ENCODE measurements at regions not wholly inside any gene's neighbourhood (a gene's known extent, or its start where the extent isn't known, plus 50 kb on each side); places are given as distances from the start of the nearest gene placed in this dataset.

- no peak overlapping the region for H2AK5ac ChIP-seq (ENCODE audit: insufficient read length, low read length)
- no peak overlapping the region for H4K8ac ChIP-seq (replicated peaks; ENCODE audit: insufficient read length, low read depth, low read length)
- H2AFZ ChIP-seq (ENCODE audit: low read length), result no peak overlapping the region
- H4K91ac ChIP-seq (ENCODE audit: insufficient read length, low read depth, low read length), result no peak overlapping the region
- no peak overlapping the region for H3K56ac ChIP-seq (ENCODE audit: insufficient read length, low read depth, low read length)
- no peak overlapping the region for H2BK12ac ChIP-seq (ENCODE audit: insufficient read length, low read depth, low read length)
- Mint-ChIP-seq H3K4me3 (no peak overlapping the region), H3K4me1 (no peaks in the 10 kb centered on the region), H3K27ac (no peak overlapping the region), H3K9me3 (no peaks in the 10 kb centered on the region), H3K36me3 (ENCODE audit: insufficient read depth in 1 of 3, low read depth in 3 of 3) (no peaks in the 10 kb centered on the region), H3K27me3 (ENCODE audit: low read depth) (peaks cover 9% of the 10 kb centered on the region)
- no peaks in the 10 kb centered on the region for H3K79me2 ChIP-seq (ENCODE audit: insufficient read depth, low read length)
- WGBS (ENCODE audit: extremely low coverage, insufficient read length, low lambda C conversion rate), result 100% methylated on average over 1 of the region's 2 CpGs
- no peak overlapping the region for H3K27ac ChIP-seq (ENCODE audit: insufficient read length, low read depth, low read length)
- H3T11ph ChIP-seq (ENCODE audit: low read length), result no peak overlapping the region
- no peak overlapping the region for H3K9ac ChIP-seq (ENCODE audit: extremely low read depth, insufficient read length, low read length)
- H3K27me3 ChIP-seq (ENCODE audit: insufficient read depth, low read length), result no peaks in the 10 kb centered on the region
- no peak overlapping the region for H3K14ac ChIP-seq (ENCODE audit: insufficient read depth, low read length)
- H3K4ac ChIP-seq (ENCODE audit: low read depth, low read length), result no peak overlapping the region
- H3K4me1 ChIP-seq (ENCODE audit: insufficient read depth, low read length), result no peaks in the 10 kb centered on the region
- H3K23me2 ChIP-seq (ENCODE audit: insufficient read length, low read depth, low read length, poor library complexity, severe bottlenecking), result no peaks in the 10 kb centered on the region
- H3K23ac ChIP-seq (ENCODE audit: insufficient read length, low read depth, low read length), result no peak overlapping the region
- H4K20me1 ChIP-seq (ENCODE audit: control insufficient read depth, insufficient read depth, insufficient read length), result no peaks in the 10 kb centered on the region
- H4K5ac ChIP-seq (ENCODE audit: insufficient read length, low read depth, low read length), result no peak overlapping the region
- no peak overlapping the region for H3K18ac ChIP-seq (ENCODE audit: insufficient read length, low read depth, low read length)
- H2BK15ac ChIP-seq (ENCODE audit: low read depth, low read length), result no peak overlapping the region
- no peak overlapping the region for H2BK20ac ChIP-seq (ENCODE audit: low read depth, low read length, poor library complexity, severe bottlenecking)
- H3K9me3 ChIP-seq (ENCODE audit: control insufficient read depth, low read depth, low read length), result no peaks in the 10 kb centered on the region
- H2BK120ac ChIP-seq (ENCODE audit: low read depth, low read length, poor library complexity, severe bottlenecking), result no peak overlapping the region
- no peak overlapping the region for H2BK5ac ChIP-seq (ENCODE audit: insufficient read length, low read length)
- no peaks in the 10 kb centered on the region for H3K79me1 ChIP-seq (ENCODE audit: insufficient read depth, low read depth, low read length, poor library complexity, severe bottlenecking)
- H3K4me2 ChIP-seq (ENCODE audit: insufficient read depth, insufficient read length, low read length), result no peak overlapping the region
- no peak for TF ChIP-seq CTCF (conservative IDR thresholded peaks at IDR 0.05)
- DNase-seq, result no peak
These were observed 540.0 kb downstream of the SOX6 start for GRCh38 chr11:15816260-15816871.

Measured in H9 (cell line).